Muscle layer of colon (tissue), 2 donors: ENCODE measurements at regions not wholly inside any gene's neighbourhood (a gene's known extent, or its start where the extent isn't known, plus 50 kb on each side); places are given as distances from the start of the nearest gene placed in this dataset.

Experiments
- H3K27ac ChIP-seq: one replicate; pipeline ENCODE4 v1.7.0; 2013; ENCODE audit warnings: low read depth, mild to moderate bottlenecking, low read length, moderate library complexity
- H3K27me3 ChIP-seq, 2 donors: one replicate each; pipeline ENCODE4 v1.7.0; 2013; ENCODE audit warnings: low read length in 2 of 2, mild to moderate bottlenecking in 2 of 2; ENCODE audit not compliant: insufficient read depth in 2 of 2, control insufficient read depth in 1 of 2
- H3K36me3 ChIP-seq: one replicate; pipeline ENCODE4 v1.7.0; 2013; ENCODE audit warnings: mild to moderate bottlenecking, low read length; ENCODE audit not compliant: insufficient read depth
- H3K4me1 ChIP-seq: one replicate; pipeline ENCODE4 v1.7.0; 2013; ENCODE audit warnings: mild to moderate bottlenecking, low read length; ENCODE audit not compliant: insufficient read depth
- H3K4me3 ChIP-seq, 2 donors: one replicate each; pipeline ENCODE4 v1.7.0; 2013; ENCODE audit warnings: low read length in 2 of 2, low read depth in 1 of 2, mild to moderate bottlenecking in 1 of 2, moderate library complexity in 1 of 2
- H3K9ac ChIP-seq: one replicate; pipeline ENCODE4 v1.7.0; 2013; ENCODE audit warnings: low read length
- H3K9me3 ChIP-seq: one replicate; pipeline ENCODE4 v1.7.0; 2013; ENCODE audit warnings: mild to moderate bottlenecking, low read length
- donor health status: abdominal sarcoma.
- donor health status: Adenocarcinoma of cecum.

GRCh38 chr13:69571606-69572323, 535.9 kb upstream of the ATXN8OS start:
- H3K27me3 ChIP-seq: no peaks in the 10 kb centered on the region
- no peaks in the 10 kb centered on the region for H3K9me3 ChIP-seq
- no peaks in the 10 kb centered on the region for H3K4me1 ChIP-seq
- H3K27ac ChIP-seq: no peak overlapping the region
- H3K4me3 ChIP-seq: no peak overlapping the region
- H3K36me3 ChIP-seq: no peaks in the 10 kb centered on the region
- H3K9ac ChIP-seq: no peak overlapping the region

GRCh38 chr13:69567514-69567913, 540.1 kb upstream of the ATXN8OS start:
- H3K9ac ChIP-seq: no peak overlapping the region
- no peak overlapping the region for H3K27ac ChIP-seq
- H3K9me3 ChIP-seq: no peaks in the 10 kb centered on the region
- H3K27me3 ChIP-seq: no peaks in the 10 kb centered on the region
- no peaks in the 10 kb centered on the region for H3K36me3 ChIP-seq
- no peaks in the 10 kb centered on the region for H3K4me1 ChIP-seq
- no peak overlapping the region for H3K4me3 ChIP-seq

GRCh38 chr13:69566104-69566716, 541.4 kb upstream of the ATXN8OS start:
- Histone ChIP-seq H3K27ac (no peak overlapping the region), H3K4me1 (no peaks in the 10 kb centered on the region), H3K4me3 (no peak overlapping the region), H3K36me3 (no peaks in the 10 kb centered on the region), H3K9ac (no peak overlapping the region), H3K9me3 (no peaks in the 10 kb centered on the region), H3K27me3 (no peaks in the 10 kb centered on the region)

- no peak overlapping the region for H3K9ac ChIP-seq
- no peak overlapping the region for H3K4me3 ChIP-seq
- no peak overlapping the region for H3K27ac ChIP-seq
- H3K36me3 ChIP-seq: no peaks in the 10 kb centered on the region
- no peaks in the 10 kb centered on the region for H3K4me1 ChIP-seq
- no peaks in the 10 kb centered on the region for H3K27me3 ChIP-seq
- H3K9me3 ChIP-seq: no peaks in the 10 kb centered on the region
Observed at GRCh38 chr13:69565334-69565733, 542.3 kb upstream of the ATXN8OS start.

GRCh38 chr13:69556540-69557196, 551.0 kb upstream of the ATXN8OS start:
- no peaks in the 10 kb centered on the region for H3K27me3 ChIP-seq
- no peak overlapping the region for H3K4me3 ChIP-seq
- no peaks in the 10 kb centered on the region for H3K4me1 ChIP-seq
- no peaks in the 10 kb centered on the region for H3K36me3 ChIP-seq
- H3K27ac ChIP-seq: no peak overlapping the region
- no peak overlapping the region for H3K9ac ChIP-seq
- H3K9me3 ChIP-seq: no peaks in the 10 kb centered on the region

- H3K4me3 ChIP-seq: no peak overlapping the region
- H3K27me3 ChIP-seq: no peaks in the 10 kb centered on the region
- H3K4me1 ChIP-seq: no peaks in the 10 kb centered on the region
- H3K9me3 ChIP-seq: no peaks in the 10 kb centered on the region
- no peaks in the 10 kb centered on the region for H3K36me3 ChIP-seq
- H3K9ac ChIP-seq: no peak overlapping the region
- no peak overlapping the region for H3K27ac ChIP-seq
Observed at GRCh38 chr13:69553976-69554375, 553.6 kb upstream of the ATXN8OS start.

GRCh38 chr13:69551193-69551592, 556.4 kb upstream of the ATXN8OS start:
- Histone ChIP-seq H3K9me3 (no peaks in the 10 kb centered on the region), H3K27ac (no peak overlapping the region), H3K9ac (no peak overlapping the region), H3K4me3 (no peak overlapping the region), H3K36me3 (no peaks in the 10 kb centered on the region), H3K4me1 (no peaks in the 10 kb centered on the region), H3K27me3 (no peaks in the 10 kb centered on the region)

- Histone ChIP-seq H3K27ac (no peak overlapping the region), H3K9me3 (no peaks in the 10 kb centered on the region), H3K9ac (no peak overlapping the region), H3K36me3 (no peaks in the 10 kb centered on the region), H3K4me1 (no peaks in the 10 kb centered on the region), H3K27me3 (no peaks in the 10 kb centered on the region), H3K4me3 (no peak overlapping the region)
Observed at GRCh38 chr13:69547780-69548179, 559.8 kb upstream of the ATXN8OS start.

GRCh38 chr13:69545551-69545950, 562.1 kb upstream of the ATXN8OS start:
- H3K9ac ChIP-seq: no peak overlapping the region
- no peaks in the 10 kb centered on the region for H3K4me1 ChIP-seq
- no peaks in the 10 kb centered on the region for H3K9me3 ChIP-seq
- no peak overlapping the region for H3K27ac ChIP-seq
- no peak overlapping the region for H3K4me3 ChIP-seq
- no peaks in the 10 kb centered on the region for H3K27me3 ChIP-seq
- no peaks in the 10 kb centered on the region for H3K36me3 ChIP-seq

GRCh38 chr13:69524459-69525150, 583.0 kb upstream of the ATXN8OS start:
- H3K36me3 ChIP-seq: no peaks in the 10 kb centered on the region

GRCh38 chr13:69496981-69497380, 610.6 kb upstream of the ATXN8OS start:
- H3K36me3 ChIP-seq: no peaks in the 10 kb centered on the region
- H3K4me3 ChIP-seq: no peak overlapping the region
- no peaks in the 10 kb centered on the region for H3K27me3 ChIP-seq
- H3K9ac ChIP-seq: no peak overlapping the region
- no peak overlapping the region for H3K27ac ChIP-seq
- no peaks in the 10 kb centered on the region for H3K9me3 ChIP-seq
- H3K4me1 ChIP-seq: no peaks in the 10 kb centered on the region

More at GRCh38 chr13:69524459-69525150, 583.0 kb upstream of the ATXN8OS start:
- H3K27ac ChIP-seq: no peak overlapping the region
- H3K4me1 ChIP-seq: no peaks in the 10 kb centered on the region
- H3K9me3 ChIP-seq: no peaks in the 10 kb centered on the region
- H3K27me3 ChIP-seq: no peaks in the 10 kb centered on the region
- H3K4me3 ChIP-seq: no peak overlapping the region
- H3K9ac ChIP-seq: no peak overlapping the region
